ENCODE measurements at regions not wholly inside any gene's neighbourhood (a gene's known extent, or its start where the extent isn't known, plus 50 kb on each side); places are given as distances from the start of the nearest gene placed in this dataset.

GRCh38 chr1:201694608-201695335 is 134.2 kb upstream of the IPO9 start:
- no peak overlapping the region for H3K27ac Mint-ChIP-seq
- peak overlapping the region; percentile 85 for H3K27ac ChIP-seq (ENCODE audit: low read depth, low read length)
- no peaks in the 10 kb centered on the region for H3K36me3 ChIP-seq (ENCODE audit: control insufficient read depth, insufficient read depth, low read length)
- no peak overlapping the region for H3K4me3 ChIP-seq (ENCODE audit: low read length)
- H3K27me3 ChIP-seq (ENCODE audit: control insufficient read depth, insufficient read depth, low read length, poor library complexity, severe bottlenecking): no peaks in the 10 kb centered on the region
- no peak overlapping the region for H3K4me3 Mint-ChIP-seq
- H3K27me3 Mint-ChIP-seq (ENCODE audit: insufficient read depth): no peaks in the 10 kb centered on the region
- H3K4me1 ChIP-seq (ENCODE audit: control insufficient read depth, insufficient read depth, low read length): peaks cover 11% of the 10 kb centered on the region
- H3K36me3 Mint-ChIP-seq (ENCODE audit: low read depth): no peaks in the 10 kb centered on the region
- WGBS, 2 experiments (ENCODE audit: insufficient coverage in 1 of 2, insufficient read length in 1 of 2): 76 to 78% methylated on average over 11 to 12 of the region's 12 CpGs
- no peak for DNase-seq
- no peaks in the 10 kb centered on the region for H3K9me3 ChIP-seq (ENCODE audit: control insufficient read depth, low read length)
- no peak for TF ChIP-seq CTCF (conservative IDR thresholded peaks at IDR 0.05)
- peaks cover 2% of the 10 kb centered on the region for H3K9me3 Mint-ChIP-seq
- H3K4me1 Mint-ChIP-seq: peaks cover 13% of the 10 kb centered on the region
- H3K9ac ChIP-seq (ENCODE audit: extremely low read depth, low read length, poor library complexity, severe bottlenecking): no peak overlapping the region

GRCh38 chr1:201695607-201696006 is 133.3 kb upstream of the IPO9 start:
- Mint-ChIP-seq H3K4me3 (no peak overlapping the region), H3K4me1 (peaks cover 13% of the 10 kb centered on the region), H3K9me3 (peaks cover 8% of the 10 kb centered on the region), H3K27ac (no peak overlapping the region), H3K36me3 (ENCODE audit: low read depth) (peaks cover 4% of the 10 kb centered on the region), H3K27me3 (ENCODE audit: insufficient read depth) (no peaks in the 10 kb centered on the region)
- DNase-seq: no peak
- H3K27me3 ChIP-seq (ENCODE audit: control insufficient read depth, insufficient read depth, low read length, poor library complexity, severe bottlenecking): no peaks in the 10 kb centered on the region
- no peak for TF ChIP-seq CTCF (conservative IDR thresholded peaks at IDR 0.05)
- peaks cover 11% of the 10 kb centered on the region for H3K4me1 ChIP-seq (ENCODE audit: control insufficient read depth, insufficient read depth, low read length)
- H3K9ac ChIP-seq (ENCODE audit: extremely low read depth, low read length, poor library complexity, severe bottlenecking): no peak overlapping the region
- H3K27ac ChIP-seq (ENCODE audit: low read depth, low read length): no peak overlapping the region
- no peak overlapping the region for H3K4me3 ChIP-seq (ENCODE audit: low read length)
- no peaks in the 10 kb centered on the region for H3K9me3 ChIP-seq (ENCODE audit: control insufficient read depth, low read length)
- H3K36me3 ChIP-seq (ENCODE audit: control insufficient read depth, insufficient read depth, low read length): no peaks in the 10 kb centered on the region
- 90 to 94% methylated on average over 4 to 6 of the region's 6 CpGs for WGBS, 2 experiments (ENCODE audit: insufficient coverage in 1 of 2, insufficient read length in 1 of 2)

- Mint-ChIP-seq H3K4me1 (peaks cover 13% of the 10 kb centered on the region), H3K4me3 (no peak overlapping the region), H3K27me3 (ENCODE audit: insufficient read depth) (no peaks in the 10 kb centered on the region), H3K36me3 (ENCODE audit: low read depth) (peaks cover 5% of the 10 kb centered on the region), H3K27ac (no peak overlapping the region), H3K9me3 (peaks cover 8% of the 10 kb centered on the region)
- H3K4me3 ChIP-seq (ENCODE audit: low read length): no peak overlapping the region
- H3K9ac ChIP-seq (ENCODE audit: extremely low read depth, low read length, poor library complexity, severe bottlenecking): no peak overlapping the region
- no peak for TF ChIP-seq CTCF (conservative IDR thresholded peaks at IDR 0.05)
- 90 to 96% methylated on average over 11 to 13 of the region's 13 CpGs for WGBS, 2 experiments (ENCODE audit: insufficient coverage in 1 of 2, insufficient read length in 1 of 2)
- H3K9me3 ChIP-seq (ENCODE audit: control insufficient read depth, low read length): no peaks in the 10 kb centered on the region
- peaks cover 11% of the 10 kb centered on the region for H3K4me1 ChIP-seq (ENCODE audit: control insufficient read depth, insufficient read depth, low read length)
- no peaks in the 10 kb centered on the region for H3K27me3 ChIP-seq (ENCODE audit: control insufficient read depth, insufficient read depth, low read length, poor library complexity, severe bottlenecking)
- DNase-seq: no peak
- H3K36me3 ChIP-seq (ENCODE audit: control insufficient read depth, insufficient read depth, low read length): no peaks in the 10 kb centered on the region
- H3K27ac ChIP-seq (ENCODE audit: low read depth, low read length): no peak overlapping the region
Observed at GRCh38 chr1:201696217-201696761, 132.7 kb upstream of the IPO9 start.
